BJ (cell line): ENCODE measurements at regions not wholly inside any gene's neighbourhood (a gene's known extent, or its start where the extent isn't known, plus 50 kb on each side); places are given as distances from the start of the nearest gene placed in this dataset.
"Not testable (repeated sequence)": the region's sequence is repeated elsewhere in the genome, so short reads cannot be mapped to it uniquely, and the experiment has no call there.

Source experiments
- CTCF ChIA-PET: fragments of 350-600 bp; formaldehyde crosslinking; extraction: SDS; loops from one replicate; lab custom pipeline; 2021; ENCODE audit warnings: antibody characterized with exemption, inconsistent platforms; lab: Yijun Ruan, JAX
- POLR2A ChIA-PET: fragments of 300-600 bp; sonication (Branson Sonifier 250); formaldehyde crosslinking; extraction: SDS; loops from one replicate; lab custom pipeline; 2021; ENCODE audit warnings: antibody characterized with exemption; lab: Charles Lee
- DNase-seq: peaks from one replicate; pipeline ENCODE4 v3.0.0-alpha.2; 2011; ENCODE audit warnings: low read depth
- H3K27me3 ChIP-seq: 2 replicates; pipeline ENCODE4 v1.6.0; 2011; ENCODE audit warnings: low read length; ENCODE audit not compliant: control insufficient read depth, insufficient read depth
- H3K36me3 ChIP-seq: 2 replicates; pipeline ENCODE4 v1.5.1; 2011; ENCODE audit warnings: low read length; ENCODE audit not compliant: control insufficient read depth, insufficient read depth
- H3K4me3 ChIP-seq: 2 replicates; pipeline ENCODE4 v1.5.1; 2011; ENCODE audit warnings: low read depth, mild to moderate bottlenecking, control low read depth, low read length
- CTCF ChIP-seq: IDR thresholded peaks from 2 replicates; pipeline ENCODE4 v1.5.1; 2011; ENCODE audit warnings: low read depth, mild to moderate bottlenecking, control low read depth, inconsistent platforms, low read length, moderate library complexity; ENCODE audit not compliant: insufficient read depth

- Histone ChIP-seq H3K27me3 (no peaks in the 10 kb centered on the region), H3K4me3 (no peak overlapping the region), H3K36me3 (no peaks in the 10 kb centered on the region)
- no peak for TF ChIP-seq CTCF
- POLR2A ChIA-PET: no interaction called here
- DNase-seq: no peak
- CTCF ChIA-PET: no interaction called here
These were observed 208.4 kb upstream of the KCND2 start for GRCh38 chr7:120064565-120064964.

GRCh38 chr7:120066898-120067297 lies 206.1 kb upstream of the KCND2 start:
- POLR2A ChIA-PET, CTCF ChIA-PET, DNase-seq, H3K36me3 ChIP-seq, H3K27me3 ChIP-seq, H3K4me3 ChIP-seq: not testable (repeated sequence)

- POLR2A ChIA-PET: no interaction called here
- no peaks in the 10 kb centered on the region for H3K36me3 ChIP-seq
- CTCF ChIA-PET: interaction anchor here (3.2 kb wide), 1 partner anchor 135 kb away, joined by 15 read pairs; no protein-coding TSS in a partner anchor
- no peak for TF ChIP-seq CTCF
- DNase-seq: no peak
- H3K4me3 ChIP-seq: no peak overlapping the region
- H3K27me3 ChIP-seq: no peaks in the 10 kb centered on the region
These were observed 202.8 kb upstream of the KCND2 start for GRCh38 chr7:120070201-120070600.

- TF ChIP-seq CTCF: no peak
- ChIA-PET CTCF (no interaction called here), POLR2A (no interaction called here)
- DNase-seq: no peak
- Histone ChIP-seq H3K4me3 (no peak overlapping the region), H3K27me3 (no peaks in the 10 kb centered on the region), H3K36me3 (no peaks in the 10 kb centered on the region)
These were observed 195.2 kb upstream of the KCND2 start for GRCh38 chr7:120077777-120078176.

GRCh38 chr7:120079022-120079421 lies 194.0 kb upstream of the KCND2 start:
- no peak overlapping the region for H3K4me3 ChIP-seq
- CTCF ChIA-PET: no interaction called here
- no peak for DNase-seq
- no peak for TF ChIP-seq CTCF
- POLR2A ChIA-PET: no interaction called here
- H3K36me3 ChIP-seq: no peaks in the 10 kb centered on the region
- no peaks in the 10 kb centered on the region for H3K27me3 ChIP-seq

- no peak for TF ChIP-seq CTCF
These were observed 193.3 kb upstream of the KCND2 start for GRCh38 chr7:120079704-120080103.

GRCh38 chr7:120086468-120086867 lies 186.5 kb upstream of the KCND2 start:
- POLR2A ChIA-PET: not testable (repeated sequence)

More at GRCh38 chr7:120079704-120080103, 193.3 kb upstream of the KCND2 start:
- Histone ChIP-seq H3K4me3 (no peak overlapping the region), H3K36me3 (no peaks in the 10 kb centered on the region), H3K27me3 (no peaks in the 10 kb centered on the region)
- no peak for DNase-seq
- ChIA-PET POLR2A (no interaction called here), CTCF (no interaction called here)

More at GRCh38 chr7:120086468-120086867, 186.5 kb upstream of the KCND2 start:
- CTCF ChIA-PET, DNase-seq, H3K27me3 ChIP-seq, H3K4me3 ChIP-seq, H3K36me3 ChIP-seq: not testable (repeated sequence)
